ENCODE measurements at regions not wholly inside any gene's neighbourhood (a gene's known extent, or its start where the extent isn't known, plus 50 kb on each side); places are given as distances from the start of the nearest gene placed in this dataset.

DNA sequence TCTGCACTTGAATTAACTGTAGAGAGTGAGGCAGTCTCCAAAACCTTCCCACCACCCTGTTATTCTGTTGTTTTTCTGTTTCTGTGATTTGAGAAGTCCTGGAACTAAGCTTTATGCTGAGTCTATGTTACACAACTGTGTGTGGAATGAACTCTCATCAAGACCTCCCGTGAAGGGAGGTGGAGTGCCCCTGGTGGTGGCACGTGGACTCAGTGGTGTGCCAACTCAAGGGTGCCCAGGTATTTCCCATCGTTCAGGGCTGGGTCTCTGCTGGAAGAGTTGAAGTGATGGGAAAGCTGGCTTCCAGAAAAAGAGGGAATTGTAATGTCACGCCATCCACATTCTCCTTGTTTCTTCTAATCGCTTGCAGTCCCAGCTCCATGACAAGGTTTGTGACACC, 374.2 kb downstream of the SMOC2 start:
- peaks cover 5% of the 10 kb centered on the region for H3K9me3 Mint-ChIP-seq
- TF ChIP-seq CTCF (IDR thresholded peaks at IDR 0.05) = no peak
- intact Hi-C loops (cut with micrococcal nuclease) = no loop called here
- ChIA-PET CTCF (no interaction called here), POLR2A (no interaction called here)
- no peaks in the 10 kb centered on the region for H3K27me3 Mint-ChIP-seq
- no peak overlapping the region for H3K4me3 Mint-ChIP-seq
- DNase-seq (no peak), ATAC-seq (ENCODE audit: low read depth) (no peak)
- no peak overlapping the region for H3K27ac Mint-ChIP-seq
- no peaks in the 10 kb centered on the region for H3K4me1 Mint-ChIP-seq
- H3K36me3 Mint-ChIP-seq (ENCODE audit: low read depth) = no peaks in the 10 kb centered on the region

DNA sequence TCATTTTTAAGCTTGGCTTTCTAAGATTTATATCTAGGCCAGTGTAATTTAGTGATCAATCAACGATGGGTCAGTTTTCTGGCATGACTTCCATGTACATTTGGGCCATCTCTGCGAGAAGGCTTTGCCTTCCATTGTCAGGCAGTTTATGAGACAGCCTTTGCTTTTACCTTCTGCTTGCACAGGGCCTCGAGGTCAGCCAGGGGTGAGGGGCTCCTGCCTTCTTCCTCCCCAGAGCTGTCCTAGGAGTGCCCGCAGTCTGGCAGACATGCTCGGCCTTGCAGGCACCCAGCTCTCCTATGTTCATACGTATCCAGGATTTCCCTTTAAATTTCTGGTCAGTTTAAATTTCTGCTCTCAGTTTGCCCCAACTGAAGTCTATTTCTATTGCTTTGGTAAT, 367.2 kb downstream of the SMOC2 start:
- Mint-ChIP-seq H3K36me3 (ENCODE audit: low read depth) (no peaks in the 10 kb centered on the region), H3K4me3 (no peak overlapping the region), H3K4me1 (no peaks in the 10 kb centered on the region), H3K27ac (no peak overlapping the region), H3K27me3 (no peaks in the 10 kb centered on the region), H3K9me3 (peaks cover 4% of the 10 kb centered on the region)
- TF ChIP-seq CTCF (IDR thresholded peaks at IDR 0.05) = no peak
- DNase-seq (no peak), ATAC-seq (ENCODE audit: low read depth) (no peak)
- intact Hi-C loops (cut with micrococcal nuclease) = no loop called here
- CTCF ChIA-PET = no interaction called here
- POLR2A ChIA-PET = no interaction called here

- POLR2A ChIA-PET = no interaction called here
- DNase-seq (no peak), ATAC-seq (ENCODE audit: low read depth) (no peak)
- Mint-ChIP-seq H3K9me3 (peaks cover 4% of the 10 kb centered on the region), H3K36me3 (ENCODE audit: low read depth) (no peaks in the 10 kb centered on the region), H3K27me3 (no peaks in the 10 kb centered on the region), H3K4me3 (no peak overlapping the region), H3K4me1 (no peaks in the 10 kb centered on the region), H3K27ac (no peak overlapping the region)
- CTCF ChIA-PET = no interaction called here
- no peak for TF ChIP-seq CTCF (IDR thresholded peaks at IDR 0.05)
- intact Hi-C loops (cut with micrococcal nuclease) = no loop called here
These were observed 363.3 kb downstream of the SMOC2 start for GRCh38 chr6:168804331-168804730.

DNA sequence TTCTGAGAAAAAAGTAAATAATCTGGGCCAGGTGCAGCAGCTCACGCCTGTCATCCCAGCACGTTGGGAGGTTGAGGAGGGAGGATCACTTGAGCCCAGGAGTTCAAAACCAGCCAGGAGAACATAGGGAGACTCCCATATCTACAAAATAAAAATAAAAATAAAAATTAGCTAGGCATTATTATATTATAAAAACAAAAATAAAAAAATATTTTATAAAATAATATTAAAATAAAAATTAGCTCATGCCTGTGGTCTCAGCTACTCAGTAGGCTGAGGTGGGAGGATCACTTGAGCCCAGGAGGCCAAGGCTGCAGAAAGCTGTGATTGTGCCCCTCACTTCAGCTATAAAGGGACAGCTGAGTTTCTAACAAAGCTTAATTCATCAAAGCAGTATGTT, 362.9 kb downstream of the SMOC2 start:
- CTCF ChIA-PET = no interaction called here
- H3K36me3 Mint-ChIP-seq (ENCODE audit: low read depth) = no peaks in the 10 kb centered on the region
- POLR2A ChIA-PET = no interaction called here
- no peak overlapping the region for H3K27ac Mint-ChIP-seq
- ATAC-seq (ENCODE audit: low read depth) (no peak), DNase-seq (no peak)
- H3K27me3 Mint-ChIP-seq = no peaks in the 10 kb centered on the region
- intact Hi-C loops (cut with micrococcal nuclease) = no loop called here
- no peak overlapping the region for H3K4me3 Mint-ChIP-seq
- no peaks in the 10 kb centered on the region for H3K4me1 Mint-ChIP-seq
- TF ChIP-seq CTCF (IDR thresholded peaks at IDR 0.05) = no peak
- peaks cover 4% of the 10 kb centered on the region for H3K9me3 Mint-ChIP-seq

DNA sequence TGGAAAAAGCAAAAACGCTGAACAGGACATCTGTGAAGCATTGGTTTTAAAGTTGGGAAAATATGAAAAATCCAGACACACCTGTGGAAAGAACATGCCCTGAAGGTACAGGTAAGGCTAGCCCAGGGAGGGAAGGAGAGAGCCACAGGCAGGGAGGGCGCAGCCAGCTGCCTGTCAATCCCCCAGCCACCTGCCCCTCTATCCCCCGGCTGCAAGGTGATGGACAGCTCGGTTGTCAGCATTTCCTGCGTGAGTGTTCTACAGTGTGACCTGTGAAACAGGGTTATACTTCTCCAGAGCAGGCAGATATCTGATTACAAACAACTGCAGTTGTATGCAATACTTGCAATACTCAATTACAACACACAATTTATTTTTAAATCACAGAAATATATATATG, 358.1 kb downstream of the SMOC2 start:
- no peaks in the 10 kb centered on the region for H3K4me1 Mint-ChIP-seq
- ATAC-seq (ENCODE audit: low read depth) (no peak), DNase-seq (no peak)
- POLR2A ChIA-PET = no interaction called here
- intact Hi-C loops (cut with micrococcal nuclease) = no loop called here
- no peaks in the 10 kb centered on the region for H3K27me3 Mint-ChIP-seq
- no peaks in the 10 kb centered on the region for H3K9me3 Mint-ChIP-seq
- no peak overlapping the region for H3K4me3 Mint-ChIP-seq
- CTCF ChIA-PET = no interaction called here
- no peak for TF ChIP-seq CTCF (IDR thresholded peaks at IDR 0.05)
- no peaks in the 10 kb centered on the region for H3K36me3 Mint-ChIP-seq (ENCODE audit: low read depth)
- H3K27ac Mint-ChIP-seq = no peak overlapping the region
